Motor neuron (in vitro differentiated cells): ENCODE measurements at regions not wholly inside any gene's neighbourhood (a gene's known extent, or its start where the extent isn't known, plus 50 kb on each side); places are given as distances from the start of the nearest gene placed in this dataset.
A peak's percentile ranks its signal among the peaks of the same experiment; 100 is the strongest.
"Not testable (repeated sequence)": the region's sequence is repeated elsewhere in the genome, so short reads cannot be mapped to it uniquely, and the experiment has no call there.

Experiments
- ATAC-seq, 8 experiments: fragments of 200-7000 bp; cut with Tn5 transposase; replicated peaks in 6 of 8; 2 replicates each; pipeline ENCODE4 v1.8.0; 2021; ENCODE audit warnings: mild to moderate bottlenecking in 8 of 8, moderate library complexity in 8 of 8
- H3K27ac ChIP-seq, 2 donors: fragments of 250-450 bp; sonication (Bioruptor Pico); 2 replicates each; pipeline ENCODE4 v1.9.0; 2021; ENCODE audit warnings: antibody characterized with exemption in 2 of 2, mild to moderate bottlenecking in 2 of 2, moderate library complexity in 1 of 2
- H3K4me1 ChIP-seq, 2 donors: fragments of 250-450 bp; sonication (Bioruptor Pico); replicated peaks in 1 of 2; 2 replicates each; pipeline ENCODE4 v1.6.1; 2021; ENCODE audit warnings: antibody characterized with exemption in 2 of 2, mild to moderate bottlenecking in 2 of 2, moderate library complexity in 1 of 2
- H3K4me3 ChIP-seq, 5 donors: fragments of 250-450 bp; sonication (Bioruptor Pico); 2 replicates each; pipeline ENCODE4 v1.9.0; 2021; ENCODE audit warnings: antibody characterized with exemption in 5 of 5, mild to moderate bottlenecking in 5 of 5, moderate library complexity in 4 of 5
- WGBS, 10 experiments: fragments of 450-650 bp; shearing (Covaris generic); methylation state at CpG; one replicate each; pipeline ENCODE4 v1.0.0; 2022; 5-methylcytosine and 5-hydroxymethylcytosine counted together
- in situ Hi-C, 9 experiments: fragments of 400-800 bp; cut with MboI; loops; one replicate each; pipeline ENCODE4 v1.15.0; 2021; ENCODE audit warnings: low sequenced_read_pairs in 9 of 9, low pct_unique_long_range_greater_than_20kb in 2 of 9; ENCODE audit not compliant: unreplicated experiment in 9 of 9

DNA sequence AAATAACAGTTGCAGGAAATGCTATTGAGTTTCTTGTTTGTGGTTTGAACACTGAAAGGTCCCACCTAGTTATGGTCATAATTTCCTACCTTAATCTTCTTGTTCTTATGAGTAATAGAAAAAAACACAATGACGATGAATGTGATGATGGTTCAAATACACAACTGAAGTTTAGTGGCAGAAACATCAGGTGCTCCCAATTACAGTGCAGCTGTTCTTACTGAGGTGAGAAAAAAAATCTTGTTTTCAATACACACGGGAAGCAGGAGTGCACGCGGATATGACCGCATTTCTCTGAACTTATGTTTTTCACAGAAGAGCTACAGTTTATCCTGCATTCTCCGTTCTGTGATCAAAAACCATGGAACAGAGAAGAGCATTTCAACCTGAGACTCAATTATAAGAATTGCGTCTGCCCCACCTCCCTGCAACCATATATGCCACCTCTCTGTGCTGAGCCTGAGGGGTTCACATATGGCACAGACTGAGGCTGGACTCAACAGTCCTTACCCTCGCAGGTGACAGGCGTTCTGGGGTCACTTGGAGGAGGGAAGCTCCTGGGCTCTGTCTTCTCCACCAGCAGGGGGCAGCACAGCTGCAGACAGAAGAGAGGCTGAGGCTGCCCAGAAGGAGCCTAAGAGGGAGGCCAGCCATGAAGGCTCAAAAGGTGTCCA is 99.7 kb upstream of the IGLL5 start:
- in situ Hi-C loops: loop anchor here in 1 of 9 experiments (25.0 kb wide), 1 partner anchor 349 kb away; the partner anchor contains the start of genes RAB36 and RSPH14
- ATAC-seq: peak in 3 of 8 experiments; percentile 87 to 96 (median 93)
- Histone ChIP-seq H3K4me3 (no peak overlapping the region), H3K27ac (peak overlapping the region; percentile 1 to 62), H3K4me1 (no peaks in the 10 kb centered on the region)
- WGBS, 10 experiments: 0 to 80% (median 53%) methylated on average over 1 to 9 of the region's 9 CpGs

GRCh38 chr22:22788460-22789037 is 99.1 kb upstream of the IGLL5 start:
- H3K27ac ChIP-seq: peak overlapping the region; percentile 1 to 62
- peak in 1 of 8 experiments; percentile 26 for ATAC-seq
- H3K4me3 ChIP-seq: no peak overlapping the region
- H3K4me1 ChIP-seq: no peaks in the 10 kb centered on the region
- in situ Hi-C loops: loop anchor here in 1 of 9 experiments (25.0 kb wide), 1 partner anchor 349 kb away; the partner anchor contains the start of genes RAB36 and RSPH14
- 10 to 46% (median 30%) methylated on average over 1 to 4 of the region's 9 CpGs; no CpG with 5 or more reads in 5 of the 10 experiments for WGBS, 10 experiments

GRCh38 chr22:22789233-22789921 is 98.2 kb upstream of the IGLL5 start:
- Histone ChIP-seq H3K4me3 (no peak overlapping the region), H3K4me1 (no peaks in the 10 kb centered on the region), H3K27ac (peak overlapping the region; percentile 33 to 56)
- WGBS, 10 experiments: 20 to 80% (median 37%) methylated on average over 1 to 2 of the region's 2 CpGs; no CpG with 5 or more reads in 4 of the 10 experiments
- no peak for ATAC-seq
- in situ Hi-C loops: loop anchor here in 1 of 9 experiments (25.0 kb wide), 1 partner anchor 348 kb away; the partner anchor contains the start of genes RAB36 and RSPH14

GRCh38 chr22:22789922-22790845 is 97.4 kb upstream of the IGLL5 start:
- H3K4me3 ChIP-seq: no peak overlapping the region
- 20 to 94% (median 70%) methylated on average over 1 to 4 of the region's 6 CpGs; no CpG with 5 or more reads in 6 of the 10 experiments for WGBS, 10 experiments
- H3K27ac ChIP-seq: peak overlapping the region in 1 of 2 donors; percentile 56
- no peak for ATAC-seq
- no peaks in the 10 kb centered on the region for H3K4me1 ChIP-seq
- in situ Hi-C loops: loop anchor here in 1 of 9 experiments (25.0 kb wide), 1 partner anchor 347 kb away; the partner anchor contains the start of genes RAB36 and RSPH14

GRCh38 chr22:22791438-22792181 is 96.0 kb upstream of the IGLL5 start:
- in situ Hi-C loops: loop anchor here in 1 of 9 experiments (25.0 kb wide), 1 partner anchor 346 kb away; the partner anchor contains the start of genes RAB36 and RSPH14

DNA sequence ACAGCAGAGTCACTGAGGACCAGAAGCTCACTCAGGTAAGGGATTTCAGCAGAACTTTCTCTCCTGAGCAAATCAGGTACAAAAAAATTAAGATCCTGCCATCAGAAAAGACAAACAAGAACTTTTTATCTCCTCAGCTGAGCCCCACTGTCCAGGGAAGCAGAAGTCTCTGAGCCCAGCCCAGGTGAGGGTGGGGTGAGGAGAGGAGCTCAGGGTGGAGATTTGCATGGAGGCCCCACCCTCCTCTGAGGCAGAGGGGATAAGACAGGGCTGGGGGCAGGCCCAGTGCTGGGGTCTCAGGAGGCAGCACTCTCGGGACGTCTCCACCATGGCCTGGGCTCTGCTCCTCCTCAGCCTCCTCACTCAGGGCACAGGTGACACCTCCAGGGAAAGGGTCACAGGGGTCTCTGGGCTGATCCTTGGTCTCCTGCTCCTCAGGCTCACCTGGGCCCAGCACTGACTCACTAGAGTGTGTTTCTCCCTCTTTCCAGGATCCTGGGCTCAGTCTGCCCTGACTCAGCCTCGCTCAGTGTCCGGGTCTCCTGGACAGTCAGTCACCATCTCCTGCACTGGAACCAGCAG is 95.3 kb upstream of the IGLL5 start:
- not testable (repeated sequence) for ATAC-seq, H3K4me3 ChIP-seq, H3K27ac ChIP-seq, H3K4me1 ChIP-seq
- in situ Hi-C loops: loop anchor here in 1 of 9 experiments (25.0 kb wide), 1 partner anchor 345 kb away; the partner anchor contains the start of genes RAB36 and RSPH14
- WGBS, 10 experiments: 80% methylated on average over 1 of the region's 4 CpGs; no CpG with 5 or more reads in 9 of the 10 experiments

More at GRCh38 chr22:22791438-22792181, 96.0 kb upstream of the IGLL5 start:
- Histone ChIP-seq H3K4me1 (no peaks in the 10 kb centered on the region), H3K4me3 (no peak overlapping the region), H3K27ac (no peak overlapping the region)
- no peak for ATAC-seq
- WGBS, 10 experiments: 0 to 93% (median 40%) methylated on average over 1 to 9 of the region's 10 CpGs

- not testable (repeated sequence) for H3K4me3 ChIP-seq, H3K27ac ChIP-seq, ATAC-seq, H3K4me1 ChIP-seq
- WGBS, 10 experiments: 0 to 60% (median 43%) methylated on average over 1 to 2 of the region's 2 CpGs; no CpG with 5 or more reads in 3 of the 10 experiments
- in situ Hi-C loops: loop anchor here in 1 of 9 experiments (25.0 kb wide), 1 partner anchor 342 kb away; the partner anchor contains the start of genes RAB36 and RSPH14
Observed at GRCh38 chr22:22795639-22796038, 92.0 kb upstream of the IGLL5 start.

DNA sequence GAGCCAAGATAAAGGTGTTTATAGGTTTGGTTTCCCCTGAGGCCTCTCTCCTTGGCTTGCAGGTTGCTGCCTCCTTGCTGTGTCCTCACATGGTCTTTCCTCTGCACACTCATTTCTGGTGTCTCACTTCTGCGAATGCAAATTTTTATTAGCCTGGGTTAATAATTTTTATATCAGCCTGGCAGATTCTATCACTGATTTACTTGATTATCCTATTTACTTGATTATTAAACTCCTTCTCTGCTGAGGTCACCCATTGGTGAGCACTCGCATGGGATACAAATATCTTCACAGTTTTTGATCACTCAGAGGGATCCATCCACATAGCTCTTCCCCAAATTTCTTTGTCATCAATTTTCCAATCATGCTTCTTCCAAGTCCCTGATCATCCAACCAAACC is 90.9 kb upstream of the IGLL5 start:
- no peak for ATAC-seq
- WGBS, 10 experiments: 0 to 90% (median 61%) methylated on average over 1 to 2 of the region's 2 CpGs
- in situ Hi-C loops: loop anchor here in 1 of 9 experiments (25.0 kb wide), 1 partner anchor 341 kb away; the partner anchor contains the start of genes RAB36 and RSPH14

GRCh38 chr22:22798232-22798616 is 89.4 kb upstream of the IGLL5 start:
- no peak for ATAC-seq
- Histone ChIP-seq H3K27ac (peak overlapping the region; percentile 39 to 43), H3K4me1 (no peaks in the 10 kb centered on the region), H3K4me3 (no peak overlapping the region)
- 0 to 100% (median 48%) methylated on average over 1 to 3 of the region's 3 CpGs; no CpG with 5 or more reads in 3 of the 10 experiments for WGBS, 10 experiments
- in situ Hi-C loops: loop anchor here in 1 of 9 experiments (25.0 kb wide), 1 partner anchor 339 kb away; the partner anchor contains the start of genes RAB36 and RSPH14

More for the DNA sequence above, 90.9 kb upstream of the IGLL5 start:
- H3K4me1 ChIP-seq: no peaks in the 10 kb centered on the region
- no peak overlapping the region for H3K4me3 ChIP-seq
- H3K27ac ChIP-seq: peak overlapping the region in 1 of 2 donors; percentile 26

DNA sequence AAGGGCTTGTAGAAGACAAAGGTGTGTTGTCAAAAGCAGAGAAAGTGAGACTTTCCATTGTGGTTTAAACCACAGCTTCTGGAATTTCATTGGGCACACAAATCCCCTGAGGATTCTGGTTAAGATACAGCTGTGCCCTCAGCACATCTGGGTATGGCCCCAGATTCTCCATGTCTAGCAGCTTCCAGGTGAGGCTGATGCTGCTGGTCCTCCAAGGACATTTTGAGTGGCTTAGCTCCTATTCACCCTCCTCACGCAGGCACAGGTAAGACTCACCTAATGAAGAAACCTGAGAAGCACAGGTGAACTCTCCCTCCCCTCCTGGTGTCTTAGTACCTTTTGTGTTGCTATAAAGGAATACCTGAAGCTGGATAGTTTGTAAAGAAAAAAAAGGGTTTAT is 88.9 kb upstream of the IGLL5 start:
- no peak overlapping the region for H3K4me3 ChIP-seq
- H3K27ac ChIP-seq: peak overlapping the region in 1 of 2 donors; percentile 39
- WGBS, 10 experiments: 33 to 80% (median 67%) methylated on average over 1 of the region's 1 CpG; no CpG with 5 or more reads in 6 of the 10 experiments
- no peak for ATAC-seq
- in situ Hi-C loops: loop anchor here in 1 of 9 experiments (25.0 kb wide), 1 partner anchor 339 kb away; the partner anchor contains the start of genes RAB36 and RSPH14
- no peaks in the 10 kb centered on the region for H3K4me1 ChIP-seq

DNA sequence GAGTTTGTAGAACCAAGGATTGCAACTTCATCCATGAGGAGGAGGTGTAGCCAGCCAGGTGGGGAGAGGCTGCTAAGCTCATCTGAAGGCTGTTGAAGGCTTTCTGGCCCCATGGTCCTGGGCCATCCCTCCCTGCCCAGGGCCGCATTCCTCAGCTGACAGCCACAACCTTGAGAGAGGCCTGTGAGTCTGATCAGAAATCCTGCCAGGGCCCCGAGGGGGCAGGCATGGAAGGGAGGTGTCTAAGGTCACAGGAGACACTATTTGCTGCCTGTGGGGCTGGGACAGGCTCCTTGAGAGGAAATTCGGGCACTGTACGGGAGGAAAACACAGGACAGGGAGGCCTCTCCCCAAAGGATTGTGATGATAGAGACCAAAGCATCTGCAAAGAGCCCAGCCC is 88.1 kb upstream of the IGLL5 start:
- Histone ChIP-seq H3K4me3 (no peak overlapping the region), H3K4me1 (no peaks in the 10 kb centered on the region), H3K27ac (peak overlapping the region in 1 of 2 donors; percentile 39)
- ATAC-seq: peak in 2 of 8 experiments; percentile 14 to 27
- WGBS, 10 experiments: 0 to 55% (median 48%) methylated on average over 1 to 4 of the region's 4 CpGs; no CpG with 5 or more reads in 7 of the 10 experiments
- in situ Hi-C loops: loop anchor here in 1 of 9 experiments (25.0 kb wide), 1 partner anchor 338 kb away; the partner anchor contains the start of genes RAB36 and RSPH14
